ENCODE measurements at regions not wholly inside any gene's neighbourhood (a gene's known extent, or its start where the extent isn't known, plus 50 kb on each side); places are given as distances from the start of the nearest gene placed in this dataset.

GRCh38 chr1:70911861-70912260, 135.8 kb downstream of the PTGER3 start:
- TF ChIP-seq POLR2AphosphoS5 (IDR thresholded peaks at IDR 0.05; ENCODE audit: low read depth, low read length) (no peak), RAD21 (IDR thresholded peaks at IDR 0.05; ENCODE audit: low read depth) (no peak), EZH2 (IDR thresholded peaks at IDR 0.05) (no peak), CTCF (IDR thresholded peaks at IDR 0.05 in 2 of 3, conservative IDR thresholded peaks at IDR 0.05 in 1 of 3; ENCODE audit: borderline replicate concordance in 1 of 3, insufficient read depth in 1 of 3, low read depth in 2 of 3, low read length in 2 of 3) (no peak), REST (IDR thresholded peaks at IDR 0.05; ENCODE audit: low read depth) (no peak), ZNF274 (IDR thresholded peaks at IDR 0.05; ENCODE audit: low read depth, low read length) (no peak), POLR2A (IDR thresholded peaks at IDR 0.05; ENCODE audit: borderline replicate concordance, extremely low read depth, insufficient read depth, insufficient read length) (no peak)

All from HCT116 (cell line).